IMR-90 (cell line): ENCODE measurements at regions not wholly inside any gene's neighbourhood (a gene's known extent, or its start where the extent isn't known, plus 50 kb on each side); places are given as distances from the start of the nearest gene placed in this dataset.

ENCODE experiments used
- ATAC-seq: fragments of 200-7000 bp; cut with Tn5 transposase; 2 replicates; pipeline ENCODE4 v1.9.1; 2020; ENCODE audit warnings: low read depth, mild to moderate bottlenecking, moderate library complexity
- BruUV-seq: library from RNA; stranded (reverse); fragments of 400-500 nt; replicated peaks from 2 replicates; lab custom pipeline; 2021; lab: Mats Ljungman, UMichigan
- CTCF ChIA-PET: fragments of 300-600 bp; formaldehyde crosslinking; extraction: SDS; loops from one replicate; lab custom pipeline; 2021; ENCODE audit warnings: antibody characterized with exemption; lab: Yijun Ruan, JAX
- POLR2A ChIA-PET: fragments of 300-600 bp; sonication (Branson Sonifier 250); formaldehyde crosslinking; loops from one replicate; lab custom pipeline; 2022; ENCODE audit warnings: antibody characterized with exemption; ENCODE audit not compliant: unreplicated experiment; lab: Charles Lee
- DNase-seq: peaks from one replicate; pipeline ENCODE4 v3.0.0; 2013
- H2AFZ ChIP-seq: replicated peaks from 2 replicates; pipeline ENCODE3; 2013; ENCODE audit warnings: low read length, mild to moderate bottlenecking; ENCODE audit not compliant: poor library complexity
- H2AK5ac ChIP-seq: 2 replicates; pipeline ENCODE4 v1.6.1; 2013; ENCODE audit warnings: low read depth, low read length, inconsistent platforms
- H2AK9ac ChIP-seq: replicated peaks from 2 replicates; pipeline ENCODE3; 2013; ENCODE audit warnings: mild to moderate bottlenecking, low read depth, low read length, moderate library complexity; ENCODE audit not compliant: poor library complexity
- H2BK120ac ChIP-seq: 2 replicates; pipeline ENCODE4 v1.6.1; 2013; ENCODE audit warnings: low read depth, low read length, inconsistent platforms
- H2BK15ac ChIP-seq: 3 replicates; pipeline ENCODE4 v1.6.1; 2013; ENCODE audit warnings: low read depth, low read length, inconsistent platforms
- H2BK20ac ChIP-seq: 2 replicates; pipeline ENCODE4 v1.6.1; 2013; ENCODE audit warnings: low read depth, mild to moderate bottlenecking, inconsistent platforms, low read length, moderate library complexity
- H2BK5ac ChIP-seq: 2 replicates; pipeline ENCODE4 v1.6.1; 2013; ENCODE audit warnings: mild to moderate bottlenecking, low read depth, low read length, inconsistent platforms; ENCODE audit not compliant: poor library complexity, severe bottlenecking
- H3K14ac ChIP-seq: replicated peaks from 2 replicates; pipeline ENCODE4 v1.6.1; 2013; ENCODE audit warnings: low read depth, low read length, inconsistent platforms
- H3K18ac ChIP-seq: 2 replicates; pipeline ENCODE4 v1.6.1; 2013; ENCODE audit warnings: low read depth, low read length, control low read depth
- H3K23ac ChIP-seq: 2 replicates; pipeline ENCODE4 v1.6.1; 2013; ENCODE audit warnings: low read depth, low read length, inconsistent platforms
- H3K27ac ChIP-seq: 2 replicates; pipeline ENCODE4 v1.5.1; 2013; ENCODE audit warnings: mild to moderate bottlenecking, control low read depth, low read length; ENCODE audit not compliant: insufficient read depth
- H3K27me3 ChIP-seq: 2 replicates; pipeline ENCODE4 v1.6.1; 2013; ENCODE audit warnings: low read length; ENCODE audit not compliant: control insufficient read depth, insufficient read depth
- H3K36me3 ChIP-seq: 2 replicates; pipeline ENCODE4 v1.6.1; 2013; ENCODE audit warnings: low read length, mixed read lengths; ENCODE audit not compliant: control insufficient read depth, insufficient read depth
- H3K4ac ChIP-seq: 2 replicates; pipeline ENCODE4 v1.6.1; 2013; ENCODE audit warnings: low read depth, low read length, inconsistent platforms
- H3K4me1 ChIP-seq: 2 replicates; pipeline ENCODE4 v1.6.1; 2013; ENCODE audit warnings: low read length, mixed read lengths; ENCODE audit not compliant: control insufficient read depth, insufficient read depth
- H3K4me2 ChIP-seq: 2 replicates; pipeline ENCODE4 v1.6.1; 2013; ENCODE audit warnings: low read depth, mild to moderate bottlenecking, control low read depth, low read length, moderate library complexity
- H3K4me3 ChIP-seq: 2 replicates; pipeline ENCODE4 v1.5.1; 2013; ENCODE audit warnings: low read depth, mild to moderate bottlenecking, control low read depth, low read length, moderate library complexity; ENCODE audit not compliant: insufficient read depth
- H3K56ac ChIP-seq: 2 replicates; pipeline ENCODE4 v1.6.1; 2013; ENCODE audit warnings: low read length, inconsistent platforms; ENCODE audit not compliant: insufficient read depth; ENCODE audit errors: extremely low read depth
- H3K79me1 ChIP-seq, 2 experiments: 2 replicates each; pipeline ENCODE4 v1.6.1; 2013; ENCODE audit warnings: low read length in 2 of 2, inconsistent platforms in 1 of 2, low read depth in 1 of 2
- H3K9ac ChIP-seq: 2 replicates; pipeline ENCODE4 v1.6.1; 2013; ENCODE audit warnings: low read depth, low read length, control low read depth
- H3K9me1 ChIP-seq: 2 replicates; pipeline ENCODE4 v1.6.1; 2013; ENCODE audit warnings: low read length, inconsistent platforms; ENCODE audit not compliant: insufficient read depth
- H3K9me3 ChIP-seq: 2 replicates; pipeline ENCODE4 v1.6.1; 2013; ENCODE audit warnings: low read length; ENCODE audit not compliant: control insufficient read depth, insufficient read depth
- H4K20me1 ChIP-seq: 2 replicates; pipeline ENCODE4 v1.6.1; 2013; ENCODE audit warnings: low read length, inconsistent platforms; ENCODE audit not compliant: insufficient read depth
- H4K5ac ChIP-seq: 2 replicates; pipeline ENCODE4 v1.6.1; 2013; ENCODE audit warnings: mild to moderate bottlenecking, low read depth, low read length, control low read depth
- H4K8ac ChIP-seq, 2 experiments: 2 replicates each; pipeline ENCODE4 v1.6.1; 2013; ENCODE audit warnings: low read depth in 2 of 2, low read length in 2 of 2, control low read depth in 1 of 2, inconsistent platforms in 1 of 2
- H4K91ac ChIP-seq: 2 replicates; pipeline ENCODE4 v1.6.1; 2013; ENCODE audit warnings: low read depth, low read length, inconsistent platforms; ENCODE audit not compliant: insufficient read depth
- CEBPB ChIP-seq: IDR thresholded peaks from 2 replicates; pipeline ENCODE4 v1.6.1; 2012; ENCODE audit warnings: low read depth, low read length, improper control_type of control experiment
- CHD1 ChIP-seq: IDR thresholded peaks from 2 replicates; pipeline ENCODE4 v1.6.1; 2012; ENCODE audit warnings: low read depth, low read length, improper control_type of control experiment
- MAFK ChIP-seq: IDR thresholded peaks from 2 replicates; pipeline ENCODE4 v1.6.1; 2012; ENCODE audit warnings: low read depth, low read length, improper control_type of control experiment
- MXI1 ChIP-seq: IDR thresholded peaks from 2 replicates; pipeline ENCODE4 v1.6.1; 2012; ENCODE audit warnings: low read depth, mild to moderate bottlenecking, low read length, moderate library complexity, borderline replicate concordance
- NFE2L2 ChIP-seq: fragments of 150-350 bp; IDR thresholded peaks from 2 replicates; pipeline ENCODE4 v1.6.1; 2016; ENCODE audit warnings: low read depth, mild to moderate bottlenecking, low read length
- RAD21 ChIP-seq: IDR thresholded peaks from 2 replicates; pipeline ENCODE4 v1.6.1; 2012; ENCODE audit warnings: low read length, improper control_type of control experiment
- SMC3 ChIP-seq: fragments of 150-350 bp; IDR thresholded peaks from 2 replicates; pipeline ENCODE4 v1.6.1; 2016; ENCODE audit warnings: low read depth, mild to moderate bottlenecking, antibody characterized with exemption, low read length, moderate library complexity
- USF2 ChIP-seq: fragments of 150-350 bp; IDR thresholded peaks from 2 replicates; pipeline ENCODE4 v1.6.1; 2017; ENCODE audit warnings: mild to moderate bottlenecking, antibody characterized with exemption, low read length, low read depth
- WGBS, 2 experiments: methylation state at CpG; one replicate each; pipeline versions ENCODE4 v1.1.5 to v1.1.7; 2013; ENCODE audit warnings: missing lambda C conversion rate in 2 of 2; ENCODE audit not compliant: insufficient read length in 1 of 2; ENCODE audit errors: extremely low coverage in 2 of 2; 5-methylcytosine and 5-hydroxymethylcytosine counted together
- dilution Hi-C: fragments of 300-500 bp; cut with HindIII; formaldehyde crosslinking; loops from one replicate; pipeline ENCODE4 v1.14.3; 2018; ENCODE audit warnings: low sequenced_read_pairs; ENCODE audit not compliant: unreplicated experiment
- in situ Hi-C: fragments of 300-500 bp; cut with MboI; formaldehyde crosslinking; loops from 3 replicates; pipeline ENCODE4 v1.14.3; 2019; ENCODE audit warnings: low sequenced_read_pairs, inconsistent platforms, mixed read lengths
- intact Hi-C: fragments of 100-400 bp; cut with micrococcal nuclease; formaldehyde crosslinking; loops from 2 replicates; pipeline ENCODE4 v1.10.0; 2022
- TF ChIP-seq, protein P1 (sequence below): conservative IDR thresholded peaks from 2 replicates; pipeline ENCODE4 v1.5.1; 2012; ENCODE audit warnings: mild to moderate bottlenecking, low read depth, low read length, improper control_type of control experiment

- Histone ChIP-seq H4K8ac (no peak overlapping the region), H3K14ac (no peak overlapping the region), H3K18ac (no peak overlapping the region), H2AK9ac (no peak overlapping the region), H3K27ac (no peak overlapping the region), H3K9me1 (no peaks in the 10 kb centered on the region), H2BK15ac (no peak overlapping the region), H3K9ac (no peak overlapping the region), H2BK120ac (no peak overlapping the region), H2BK20ac (no peak overlapping the region), H3K4me1 (no peaks in the 10 kb centered on the region), H3K9me3 (no peaks in the 10 kb centered on the region), H3K4me3 (no peak overlapping the region), H4K20me1 (no peaks in the 10 kb centered on the region), H3K4me2 (no peak overlapping the region), H3K27me3 (no peaks in the 10 kb centered on the region), H2BK5ac (no peak overlapping the region), H4K5ac (no peak overlapping the region), H3K23ac (no peak overlapping the region), H3K56ac (no peak overlapping the region), H3K36me3 (no peaks in the 10 kb centered on the region), H3K79me1 (no peaks in the 10 kb centered on the region), H2AFZ (no peak overlapping the region), H3K4ac (no peak overlapping the region), H2AK5ac (no peak overlapping the region), H4K91ac (no peak overlapping the region)
- POLR2A ChIA-PET: no interaction called here
- dilution Hi-C loops (no loop called here), intact Hi-C loops (no loop called here), in situ Hi-C loops (no loop called here)
- WGBS, 2 experiments: no CpG with 5 or more reads among the region's 1 CpG
- no peak for TF ChIP-seq NFE2L2
- TF ChIP-seq CEBPB: no peak
- no peak for TF ChIP-seq MAFK
- TF ChIP-seq, protein P1, sequence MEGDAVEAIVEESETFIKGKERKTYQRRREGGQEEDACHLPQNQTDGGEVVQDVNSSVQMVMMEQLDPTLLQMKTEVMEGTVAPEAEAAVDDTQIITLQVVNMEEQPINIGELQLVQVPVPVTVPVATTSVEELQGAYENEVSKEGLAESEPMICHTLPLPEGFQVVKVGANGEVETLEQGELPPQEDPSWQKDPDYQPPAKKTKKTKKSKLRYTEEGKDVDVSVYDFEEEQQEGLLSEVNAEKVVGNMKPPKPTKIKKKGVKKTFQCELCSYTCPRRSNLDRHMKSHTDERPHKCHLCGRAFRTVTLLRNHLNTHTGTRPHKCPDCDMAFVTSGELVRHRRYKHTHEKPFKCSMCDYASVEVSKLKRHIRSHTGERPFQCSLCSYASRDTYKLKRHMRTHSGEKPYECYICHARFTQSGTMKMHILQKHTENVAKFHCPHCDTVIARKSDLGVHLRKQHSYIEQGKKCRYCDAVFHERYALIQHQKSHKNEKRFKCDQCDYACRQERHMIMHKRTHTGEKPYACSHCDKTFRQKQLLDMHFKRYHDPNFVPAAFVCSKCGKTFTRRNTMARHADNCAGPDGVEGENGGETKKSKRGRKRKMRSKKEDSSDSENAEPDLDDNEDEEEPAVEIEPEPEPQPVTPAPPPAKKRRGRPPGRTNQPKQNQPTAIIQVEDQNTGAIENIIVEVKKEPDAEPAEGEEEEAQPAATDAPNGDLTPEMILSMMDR: no peak
- TF ChIP-seq RAD21: no peak
- TF ChIP-seq CHD1: no peak
- TF ChIP-seq SMC3: no peak
- TF ChIP-seq USF2: no peak
- no peak for TF ChIP-seq MXI1
- BruUV-seq: no TSS peak
- CTCF ChIA-PET: no interaction called here
- no peak for ATAC-seq
- no peak for DNase-seq
Observed at GRCh38 chr2:138307099-138307498, 194.5 kb upstream of the SPOPL start.
